GM18520 (cell line): ENCODE measurements at regions not wholly inside any gene's neighbourhood (a gene's known extent, or its start where the extent isn't known, plus 50 kb on each side); places are given as distances from the start of the nearest gene placed in this dataset.
A peak's percentile ranks its signal among the peaks of the same experiment; 100 is the strongest.

Source experiments
- ATAC-seq: cut with Tn5 transposase; IDR thresholded peaks from one replicate; pipeline ENCODE4 v1.9.1; 2021; ENCODE audit not compliant: unreplicated experiment

DNA sequence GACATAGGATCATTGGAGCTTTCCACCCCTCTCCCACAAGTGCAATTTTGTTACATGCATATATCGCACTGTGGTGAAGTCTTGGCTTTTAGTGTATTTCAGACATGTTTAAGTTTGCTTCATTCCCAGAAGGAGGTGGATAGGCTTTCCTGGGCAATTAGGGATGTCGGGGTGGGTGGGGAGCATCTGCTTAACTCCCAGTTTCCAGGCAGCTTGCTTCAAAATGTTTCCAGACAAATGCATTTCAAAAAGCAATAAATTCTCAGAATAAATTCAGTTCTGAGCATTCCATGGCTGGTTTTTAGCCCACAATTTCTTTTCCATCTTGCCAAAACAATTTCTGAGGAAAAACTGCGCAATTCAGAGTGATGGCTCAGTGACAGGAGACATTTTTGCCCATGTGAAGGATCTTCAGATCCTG is 227.7 kb upstream of the ZPLD1 start:
- no peak for ATAC-seq

DNA sequence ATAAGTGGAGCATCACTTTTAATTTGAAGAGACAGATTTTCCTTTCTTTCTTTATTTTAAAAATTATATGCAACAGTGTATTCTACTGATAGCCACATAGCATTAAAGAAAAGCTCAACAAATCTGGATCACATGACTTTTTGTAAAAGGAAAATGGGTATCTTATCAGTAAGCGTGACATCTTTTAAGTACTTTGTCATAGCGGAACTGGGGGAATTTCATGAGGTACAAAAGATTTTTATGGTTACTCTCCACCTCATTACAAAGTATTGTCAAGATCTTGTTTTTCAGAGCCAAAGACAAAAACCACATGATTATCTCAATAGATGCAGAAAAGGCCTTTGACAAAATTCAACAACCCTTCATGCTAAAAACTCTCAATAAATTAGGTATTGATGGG is 219.6 kb upstream of the ZPLD1 start:
- no peak for ATAC-seq

DNA sequence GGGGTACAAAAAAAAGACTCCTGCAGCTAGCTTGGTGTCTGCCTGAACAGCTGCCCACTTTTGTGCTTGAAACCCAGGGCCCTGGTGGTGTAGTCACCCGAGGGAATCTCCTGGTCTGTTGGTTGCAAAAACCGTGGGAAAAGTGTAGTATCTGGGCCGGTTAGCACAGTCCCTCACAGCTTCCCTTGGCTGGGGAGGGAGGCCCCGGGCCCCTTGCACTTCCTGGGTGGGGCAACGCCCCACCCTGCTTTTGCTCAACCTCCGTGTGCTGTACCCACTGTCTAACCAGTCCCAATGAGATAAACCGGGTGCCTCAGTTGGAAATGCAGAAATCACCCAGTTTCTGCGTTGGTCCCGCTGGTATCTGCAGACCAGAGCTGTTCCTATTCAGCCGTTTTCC is 211.7 kb upstream of the ZPLD1 start:
- ATAC-seq, result no peak

DNA sequence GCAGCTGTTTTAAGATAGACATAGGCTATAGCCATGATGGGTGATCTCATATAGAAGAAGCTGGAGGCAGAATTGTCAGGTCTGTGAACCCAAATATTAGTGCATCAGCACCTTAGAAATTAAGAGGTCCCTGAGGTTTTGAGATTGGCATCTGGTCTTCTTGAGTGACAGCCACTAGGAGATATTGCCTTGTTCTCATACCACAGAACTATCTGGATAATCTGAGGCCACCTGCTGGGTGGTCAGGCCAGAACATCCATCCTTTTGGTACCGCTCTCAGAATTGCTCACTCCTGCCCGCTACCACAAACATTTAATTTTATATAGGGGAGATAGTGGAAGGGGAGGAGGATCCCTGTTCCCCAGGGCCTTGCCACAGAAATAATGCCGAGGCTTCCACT is 210.6 kb upstream of the ZPLD1 start:
- ATAC-seq, result no peak

DNA sequence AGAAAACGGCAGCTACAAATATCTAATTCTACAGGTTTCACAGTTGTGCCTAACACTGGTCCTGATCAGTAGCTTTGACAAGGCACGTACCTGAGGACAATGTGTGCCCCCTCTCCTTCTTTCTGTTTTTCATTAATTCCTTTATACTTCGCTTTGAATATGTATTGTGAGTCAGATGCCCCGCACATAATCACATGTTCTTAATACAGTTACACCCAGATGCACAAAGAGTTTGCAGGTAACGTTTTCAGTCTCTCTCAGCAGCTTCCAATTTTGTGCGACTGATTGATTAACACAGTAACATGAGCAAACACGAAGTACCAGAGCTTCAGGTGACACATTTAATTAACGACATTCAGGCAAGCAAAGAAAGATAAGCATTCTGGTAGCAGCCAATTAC is 209.8 kb upstream of the ZPLD1 start:
- ATAC-seq, result no peak

DNA sequence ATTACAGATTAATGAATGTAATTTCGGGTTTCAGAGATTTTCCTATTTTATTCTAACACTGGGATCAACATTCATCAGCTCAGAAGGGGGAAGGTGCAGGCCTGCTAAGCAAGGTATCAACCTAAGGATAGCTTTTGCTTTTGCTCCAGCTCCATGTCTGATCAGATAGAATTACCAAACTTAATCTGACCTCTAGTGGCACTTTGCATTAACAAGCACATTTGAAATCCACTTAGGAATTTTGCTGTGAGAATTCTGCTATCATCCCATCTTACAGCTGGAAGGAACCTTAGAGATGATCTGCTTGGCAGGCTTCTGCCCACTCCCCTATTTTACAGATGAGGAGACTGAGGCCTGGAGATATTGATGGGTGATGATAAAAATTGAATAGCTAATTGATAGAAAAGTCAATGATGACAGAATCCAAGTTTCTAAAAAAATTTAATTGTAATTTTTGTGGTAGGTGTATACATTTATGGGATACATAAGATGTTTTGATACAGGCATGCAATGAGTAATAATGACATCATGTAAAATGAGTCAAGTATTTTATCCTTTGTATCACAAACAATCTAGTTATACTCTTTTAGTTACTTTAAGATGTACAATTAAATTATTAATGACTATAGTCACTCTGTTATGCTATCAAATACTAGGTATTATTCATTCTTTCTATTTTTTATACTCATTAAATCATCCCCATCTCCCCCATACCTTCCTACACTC is 209.2 kb upstream of the ZPLD1 start:
- ATAC-seq, result peak; percentile 51

DNA sequence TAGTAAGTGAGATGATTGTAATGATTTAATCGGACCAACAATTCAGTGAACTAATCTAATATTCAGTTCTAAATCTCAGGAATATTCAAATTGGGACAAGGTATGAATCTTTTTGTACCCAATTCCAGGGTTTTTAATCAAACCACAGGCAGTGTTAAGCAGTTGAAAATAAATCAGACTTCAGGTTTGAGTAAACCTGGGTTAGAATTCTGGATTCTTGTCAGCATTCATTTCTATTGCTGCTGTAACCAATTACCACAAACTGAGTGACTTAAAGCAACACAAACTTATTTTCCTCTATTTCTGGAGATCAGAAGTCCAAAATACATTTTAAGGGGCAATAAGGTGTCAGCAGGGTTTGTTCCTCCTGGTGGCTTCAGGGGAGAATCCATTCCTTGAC is 208.4 kb upstream of the ZPLD1 start:
- no peak for ATAC-seq

DNA sequence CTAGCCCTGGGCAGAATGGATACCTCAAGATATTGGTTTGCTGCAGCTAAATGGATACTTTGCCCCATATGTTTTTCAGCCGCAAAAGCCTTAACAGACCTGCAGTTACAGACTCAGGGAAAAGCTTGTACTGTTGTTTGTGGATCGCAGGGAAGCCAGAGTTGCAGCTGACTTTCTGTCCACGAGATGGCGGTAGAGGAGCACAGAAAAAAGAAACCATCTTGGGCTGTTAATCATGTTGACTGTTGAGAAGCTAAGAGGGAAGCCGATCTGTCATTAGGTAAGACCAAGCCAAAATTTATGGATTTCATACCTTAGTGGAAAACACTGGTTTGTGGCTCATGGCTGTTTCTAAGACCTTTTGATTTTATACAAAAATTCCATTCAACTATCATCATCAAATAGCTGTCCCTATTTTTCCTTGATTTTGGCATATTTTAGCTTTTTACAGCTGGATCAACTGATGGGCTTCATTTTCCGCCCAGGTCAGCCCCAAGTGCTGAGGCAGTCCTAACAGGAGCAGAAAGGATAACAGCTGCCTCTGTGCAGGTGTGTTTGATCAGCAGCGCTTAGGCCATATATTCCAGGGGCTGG is 205.7 kb upstream of the ZPLD1 start:
- peak; percentile 45 for ATAC-seq

DNA sequence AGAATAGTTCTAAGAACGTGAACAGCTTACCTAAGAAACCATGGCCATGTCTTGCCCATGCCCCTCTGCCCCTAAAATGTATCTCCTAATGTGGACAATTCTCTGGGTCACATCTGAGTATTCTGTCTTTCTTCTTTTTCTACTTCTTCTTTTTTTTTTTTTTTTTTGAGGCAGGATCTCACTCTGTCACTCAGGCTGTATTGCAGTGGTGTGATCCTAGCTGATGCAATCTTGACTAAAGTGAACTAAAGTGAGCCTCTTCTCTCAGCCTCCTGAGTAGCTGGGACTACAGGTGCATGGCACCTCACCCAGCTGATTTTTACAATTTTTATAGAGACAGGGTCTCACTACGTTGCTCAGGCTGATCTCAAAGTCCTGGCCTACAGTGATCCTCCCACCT is 204.8 kb upstream of the ZPLD1 start:
- no peak for ATAC-seq

DNA sequence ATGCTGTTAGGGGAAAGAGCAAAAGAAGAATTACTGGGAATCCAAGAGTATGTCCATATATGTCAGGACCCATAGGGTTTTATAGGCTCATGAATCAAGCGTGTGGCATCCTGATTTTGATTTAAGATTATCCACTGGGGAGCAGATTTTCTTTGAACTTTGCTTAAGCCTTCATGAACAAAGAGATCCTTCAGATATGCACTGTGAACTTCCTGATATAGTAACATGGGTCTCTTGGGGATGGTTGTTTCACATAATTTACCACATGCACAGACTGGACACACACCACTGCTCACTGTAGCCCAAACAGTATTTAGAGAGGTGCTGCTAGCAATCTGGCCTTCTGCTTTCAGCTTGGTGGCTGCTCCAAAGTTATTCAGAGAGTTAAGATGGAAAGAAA is 200.9 kb upstream of the ZPLD1 start:
- peak; percentile 80 for ATAC-seq

DNA sequence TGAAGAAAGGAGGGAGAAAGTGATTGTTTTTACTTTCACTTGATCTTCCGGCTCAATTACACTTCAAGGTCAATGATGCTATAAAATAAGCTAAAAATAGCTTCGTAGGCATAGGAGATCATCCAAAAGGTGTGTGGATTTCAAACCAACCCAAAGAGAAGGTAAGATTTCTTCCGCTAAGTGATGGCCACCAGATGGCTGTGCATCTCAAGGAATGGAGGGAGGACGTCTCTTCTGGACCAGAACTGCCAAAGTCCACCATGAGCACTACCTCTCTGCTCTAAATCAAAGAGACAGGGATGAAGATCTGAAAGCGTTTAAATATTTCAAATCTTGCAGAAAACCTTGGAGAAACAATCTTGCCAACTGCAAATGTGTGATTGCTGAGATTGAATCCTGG is 199.1 kb upstream of the ZPLD1 start:
- no peak for ATAC-seq

DNA sequence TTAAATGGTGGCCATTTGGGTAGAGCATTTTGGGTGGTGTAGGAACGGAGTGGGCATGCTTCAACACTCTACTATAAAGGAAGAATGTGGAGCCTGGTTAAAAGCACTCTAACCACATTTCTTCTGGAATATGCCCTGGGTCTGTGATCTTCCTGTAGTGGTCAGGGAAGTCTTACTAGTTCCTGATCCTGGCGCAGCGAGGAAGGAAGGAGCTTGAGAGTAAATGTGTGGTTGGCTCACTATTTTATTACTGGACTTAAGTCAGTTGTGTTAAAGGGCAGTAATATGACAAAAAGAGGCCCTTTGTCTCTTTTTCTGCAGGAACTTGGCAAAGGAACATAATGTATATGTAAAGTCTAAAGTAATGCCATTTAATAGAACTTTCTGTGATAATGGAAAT is 197.6 kb upstream of the ZPLD1 start:
- no peak for ATAC-seq

DNA sequence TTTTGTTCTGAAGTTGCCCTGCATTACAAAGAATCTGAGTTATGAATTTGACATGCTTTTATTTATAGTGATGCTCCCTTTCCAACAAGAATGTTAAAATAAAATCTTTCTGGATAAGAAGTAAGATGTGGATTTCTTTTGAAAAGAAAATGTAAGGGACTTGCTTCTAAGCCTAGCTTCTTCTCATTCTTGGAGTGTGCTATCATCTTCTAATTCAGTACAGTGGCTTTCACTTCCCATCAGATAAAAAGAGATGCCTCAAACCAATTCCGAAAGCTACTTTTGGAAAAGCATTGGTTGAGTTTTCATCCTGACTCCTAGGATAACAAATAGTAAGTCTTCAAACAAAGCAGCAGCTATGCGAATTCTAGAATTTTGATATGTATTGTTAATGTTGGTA is 197.0 kb upstream of the ZPLD1 start:
- no peak for ATAC-seq

DNA sequence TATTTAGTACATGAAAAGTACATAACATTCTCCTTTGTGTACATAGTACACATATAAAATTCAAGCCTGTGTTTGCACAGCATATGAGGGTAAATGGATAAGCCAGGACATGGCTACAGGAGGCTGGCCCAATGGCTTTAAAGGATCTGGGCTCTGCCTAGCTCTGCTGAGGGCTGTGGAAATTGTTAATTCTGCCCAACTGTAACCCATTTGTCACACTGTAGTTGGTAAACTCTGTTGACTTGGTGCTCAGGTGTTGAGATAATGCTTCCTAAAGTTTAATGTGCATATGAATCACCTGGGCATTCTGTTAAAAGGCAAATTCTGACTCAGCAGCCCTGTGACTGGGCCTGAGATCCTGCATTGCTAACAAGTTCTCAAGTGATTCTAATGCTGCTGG is 196.5 kb upstream of the ZPLD1 start:
- no peak for ATAC-seq

DNA sequence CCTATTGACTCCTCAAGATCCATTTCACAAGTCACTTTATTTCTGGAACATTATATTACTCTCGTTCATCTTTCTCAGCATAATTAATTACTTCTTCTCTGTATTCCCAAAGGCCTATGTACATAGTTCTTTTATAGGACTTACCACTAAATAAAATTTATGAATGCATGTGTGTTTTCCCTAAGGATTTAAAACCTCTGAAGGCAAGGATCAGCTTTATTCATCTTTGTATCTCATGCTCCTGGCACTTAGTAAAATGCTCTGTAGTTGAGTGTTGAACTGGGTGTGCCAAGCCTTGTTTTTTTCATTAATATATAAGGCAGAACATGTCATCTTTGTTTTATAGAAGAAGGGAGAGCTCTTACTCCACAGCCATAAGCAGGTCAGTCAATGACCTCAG is 194.1 kb upstream of the ZPLD1 start:
- no peak for ATAC-seq

DNA sequence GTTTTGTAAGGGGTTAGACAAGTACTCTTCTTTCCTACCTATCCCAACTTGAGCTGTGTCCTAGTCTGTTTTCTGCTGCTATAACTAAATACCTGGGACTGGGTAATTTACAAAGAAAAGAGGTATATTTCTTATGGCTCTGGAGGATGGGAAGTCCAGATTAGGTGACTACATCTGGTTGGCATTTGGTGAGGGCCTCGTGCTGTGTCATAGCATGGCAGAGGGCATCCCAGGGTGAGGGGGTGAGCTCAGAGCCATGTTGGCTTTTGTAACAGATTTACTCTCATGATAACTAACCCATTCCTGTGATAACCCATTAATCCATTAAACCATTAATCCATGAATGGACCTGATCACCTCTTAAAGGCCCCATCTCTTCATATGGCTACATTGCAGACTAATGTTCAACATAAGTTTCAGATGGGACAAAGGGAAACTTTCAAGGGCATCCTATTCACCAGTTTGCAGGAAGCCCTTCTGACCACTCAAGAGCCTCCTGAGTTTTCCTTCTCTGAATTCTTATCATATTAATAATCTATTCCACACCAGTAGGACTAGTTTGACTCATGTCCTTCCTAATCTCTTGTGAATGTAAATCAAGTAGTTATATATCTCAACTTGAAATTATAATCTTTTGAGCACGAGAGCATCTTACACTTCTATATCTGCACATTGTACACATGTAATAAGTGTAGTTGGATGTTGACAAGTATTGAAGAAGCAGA is 185.7 kb upstream of the ZPLD1 start:
- ATAC-seq, result no peak

DNA sequence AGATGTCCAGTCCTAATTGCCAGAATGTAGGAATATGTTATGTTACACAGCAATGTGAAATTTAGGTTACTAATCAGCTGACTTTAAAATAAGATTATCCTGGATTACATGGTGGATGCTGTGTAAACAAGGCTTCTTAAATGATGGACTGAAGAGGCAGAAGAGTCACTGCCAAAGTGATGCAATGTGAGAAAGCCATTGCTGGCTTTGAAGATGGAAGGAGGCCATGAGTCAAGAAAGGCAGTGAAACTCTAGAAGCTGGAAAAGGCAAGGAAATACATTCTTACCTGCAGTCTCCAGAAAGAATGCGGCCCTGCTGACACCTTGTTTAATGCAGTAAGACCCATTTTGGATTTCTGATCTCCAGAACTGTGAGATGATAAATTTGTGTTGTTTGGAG is 179.1 kb upstream of the ZPLD1 start:
- no peak for ATAC-seq

DNA sequence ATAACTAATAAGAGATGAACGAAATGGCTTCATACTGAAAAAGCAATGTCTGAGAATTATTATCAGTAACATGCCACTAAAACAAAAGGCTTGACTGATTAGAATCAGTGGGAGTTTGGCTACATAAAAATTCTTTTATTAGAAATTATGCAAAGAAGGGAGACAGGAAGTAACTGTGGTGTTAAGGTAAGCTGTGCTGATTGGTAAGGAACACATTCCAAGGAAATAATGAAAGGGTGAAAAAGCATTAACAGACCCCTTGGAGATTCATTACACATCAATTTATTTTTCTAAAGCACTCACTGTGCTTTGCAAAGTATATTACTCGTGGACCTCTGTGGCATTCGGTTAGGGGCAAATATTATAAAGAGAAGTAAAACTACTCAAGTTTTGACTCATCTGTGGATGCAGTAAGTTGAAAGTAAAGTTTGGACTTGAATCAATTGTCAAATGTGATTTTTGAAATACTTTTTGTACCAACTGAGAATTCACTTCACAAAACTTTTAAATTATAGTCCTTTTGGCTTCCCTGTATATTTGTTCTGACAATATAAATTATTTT is 176.1 kb upstream of the ZPLD1 start:
- ATAC-seq, result peak; percentile 76

DNA sequence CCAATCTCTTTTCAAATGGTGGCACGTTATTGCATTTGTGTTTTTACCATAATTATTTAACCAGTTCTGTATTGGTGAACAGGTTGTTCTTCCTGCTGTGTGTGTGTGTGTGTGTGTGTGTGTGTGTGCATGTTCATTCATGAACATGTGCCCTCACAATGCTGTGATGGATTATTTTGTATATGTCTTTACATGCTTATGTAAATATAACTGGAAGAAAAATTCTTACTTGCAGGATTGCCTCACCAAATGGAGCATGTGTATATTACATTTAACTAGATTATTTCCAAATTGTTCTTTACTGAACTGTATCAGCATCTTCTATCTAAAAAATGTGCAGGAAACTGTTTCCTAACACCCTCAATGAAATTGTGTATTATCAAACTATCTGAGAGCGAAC is 175.2 kb upstream of the ZPLD1 start:
- ATAC-seq, result no peak

DNA sequence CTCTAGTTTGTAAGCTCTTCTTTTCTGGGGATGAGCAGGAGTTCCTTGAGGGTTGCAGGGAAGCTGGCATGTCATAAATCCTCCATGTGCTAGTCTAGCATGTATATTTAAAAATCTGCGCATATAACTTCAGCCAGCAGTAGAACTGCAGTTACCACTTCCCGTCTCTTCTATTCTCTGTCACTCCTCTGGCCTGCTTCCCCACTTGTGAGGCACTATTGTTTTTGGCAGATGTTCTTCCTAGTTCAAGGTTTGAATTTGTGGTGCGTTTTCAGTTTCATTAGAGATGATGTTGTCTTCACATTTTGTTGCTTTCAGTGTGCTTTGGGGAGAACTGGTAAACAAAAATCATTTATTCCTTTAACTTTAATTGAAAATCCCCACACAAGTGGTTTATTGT is 169.1 kb upstream of the ZPLD1 start:
- peak; percentile 55 for ATAC-seq

DNA sequence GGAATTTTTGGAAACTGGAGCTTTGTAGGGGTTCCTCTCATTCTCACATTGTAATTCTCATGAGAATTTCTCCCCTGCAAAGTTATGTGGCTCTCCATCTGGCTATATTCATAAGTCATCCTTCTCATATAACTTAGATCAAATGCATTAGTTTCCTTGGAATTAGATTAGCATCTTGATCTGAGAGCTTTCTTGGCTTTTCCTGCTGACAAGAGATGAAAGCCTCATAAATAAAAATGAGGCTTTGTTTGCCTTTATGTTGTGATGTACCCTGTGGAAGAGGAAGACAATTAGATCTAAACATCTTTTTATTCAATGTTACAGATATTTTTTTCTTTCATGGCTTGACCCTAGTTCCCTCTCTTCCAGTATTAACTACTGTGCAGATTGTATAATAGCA is 165.4 kb upstream of the ZPLD1 start:
- ATAC-seq, result no peak

DNA sequence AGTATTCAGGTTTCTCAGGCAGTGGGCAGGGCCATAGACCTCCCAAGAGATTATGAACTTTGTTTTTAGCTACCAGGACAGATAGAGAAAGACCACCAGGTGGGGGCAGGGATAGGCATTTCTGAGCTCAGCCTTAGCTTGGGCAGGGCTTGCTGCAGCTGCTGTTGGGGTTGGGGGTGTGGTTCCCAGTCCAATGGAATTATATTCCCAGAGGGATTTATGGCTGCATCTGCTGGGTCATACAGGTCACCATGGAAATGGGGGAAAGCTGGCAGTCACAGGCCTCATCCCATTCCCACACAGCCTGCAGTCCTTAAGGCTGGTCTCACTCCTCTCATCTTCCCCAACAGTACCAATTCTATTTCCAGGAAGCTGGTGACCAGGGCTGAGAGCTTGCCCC is 144.6 kb upstream of the ZPLD1 start:
- no peak for ATAC-seq
